22Rv1 (cell line): ENCODE measurements at regions not wholly inside any gene's neighbourhood (a gene's known extent, or its start where the extent isn't known, plus 50 kb on each side); places are given as distances from the start of the nearest gene placed in this dataset.

Experiments
- CTCF ChIP-seq: fragments of 450-650 bp; IDR thresholded peaks from 2 replicates; pipeline ENCODE4 v1.5.1; 2017; ENCODE audit warnings: mild to moderate bottlenecking
- ZFX ChIP-seq: fragments of 450-650 bp; IDR thresholded peaks from 2 replicates; pipeline ENCODE4 v1.6.1; 2017; ENCODE audit warnings: antibody characterized with exemption, borderline replicate concordance

- no peak for TF ChIP-seq CTCF
- TF ChIP-seq ZFX: no peak
Measured at GRCh38 chr2:161097157-161097556, 63.1 kb upstream of the TANK start.
